ENCODE measurements at regions not wholly inside any gene's neighbourhood (a gene's known extent, or its start where the extent isn't known, plus 50 kb on each side); places are given as distances from the start of the nearest gene placed in this dataset.
"Not testable (repeated sequence)": the region's sequence is repeated elsewhere in the genome, so short reads cannot be mapped to it uniquely, and the experiment has no call there.

- peak; percentile 27 for DNase-seq
These were observed 353.2 kb downstream of the PRR16 start for GRCh38 chr5:120817044-120817985.

DNA sequence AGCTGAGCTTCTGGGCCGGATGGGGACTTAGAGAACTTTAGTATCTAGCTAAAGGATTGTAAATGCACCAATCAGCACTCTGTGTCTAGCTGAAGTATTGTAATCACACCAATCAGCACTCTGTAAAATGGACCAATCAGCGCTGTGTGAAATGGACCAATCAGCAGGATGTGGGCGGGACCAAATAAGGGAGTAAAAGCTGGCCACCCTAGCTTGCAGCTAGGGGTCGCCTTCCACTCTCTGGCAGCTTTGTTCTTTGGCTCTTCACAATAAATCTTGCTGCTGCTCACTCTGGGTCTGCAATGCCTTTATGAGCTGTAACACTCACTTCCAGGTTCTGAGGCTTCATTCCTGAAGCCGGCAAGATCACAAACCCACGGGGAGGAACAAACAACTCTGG is 354.0 kb downstream of the PRR16 start:
- no peak for DNase-seq

DNA sequence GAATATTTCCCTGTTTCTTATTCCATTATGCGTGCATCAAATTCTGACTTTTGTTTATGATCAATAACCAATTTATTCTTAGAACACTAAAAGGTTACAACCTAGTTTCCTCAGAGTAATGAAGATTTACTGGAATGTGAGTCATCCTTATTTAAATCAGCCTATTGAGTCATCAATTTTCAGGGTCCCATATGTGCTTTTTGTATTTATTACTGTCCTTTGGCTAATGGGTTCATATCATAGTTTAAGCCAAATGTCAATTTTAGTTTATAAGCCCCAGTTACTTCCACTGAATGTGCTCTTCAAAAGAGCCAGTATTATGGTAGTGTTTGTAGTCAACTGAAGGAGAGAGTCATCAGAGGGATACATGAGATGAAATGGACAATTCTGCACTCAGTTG is 359.2 kb downstream of the PRR16 start:
- DNase-seq = no peak

- DNase-seq = not testable (repeated sequence)
These were observed 367.5 kb downstream of the PRR16 start for GRCh38 chr5:120831646-120832045.

GRCh38 chr5:120841830-120842229 is 377.7 kb downstream of the PRR16 start:
- no peak for DNase-seq

GRCh38 chr5:120843390-120843980 is 379.4 kb downstream of the PRR16 start:
- no peak for DNase-seq

DNA sequence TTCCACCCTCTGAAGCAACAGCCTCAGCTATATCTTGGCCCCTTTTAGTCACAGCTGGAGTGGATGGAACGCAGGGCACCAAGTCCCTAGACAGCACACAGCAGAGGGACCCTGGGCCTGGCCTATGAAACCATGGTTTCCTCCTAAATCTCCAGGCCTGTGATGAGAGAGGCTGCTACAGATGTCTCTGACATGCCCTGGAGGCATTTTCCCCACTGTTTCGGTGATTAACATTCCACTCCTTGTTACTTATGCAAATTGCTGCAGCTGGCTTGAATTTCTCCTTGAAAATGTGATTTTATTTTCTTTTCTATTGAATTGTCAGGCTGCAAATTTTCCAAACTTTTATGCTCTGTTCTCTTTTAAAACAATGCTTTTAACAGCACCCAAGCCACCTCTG is 384.8 kb downstream of the PRR16 start:
- peak; percentile 16 for DNase-seq

GRCh38 chr5:120852222-120852860 is 388.2 kb downstream of the PRR16 start:
- DNase-seq = no peak

DNA sequence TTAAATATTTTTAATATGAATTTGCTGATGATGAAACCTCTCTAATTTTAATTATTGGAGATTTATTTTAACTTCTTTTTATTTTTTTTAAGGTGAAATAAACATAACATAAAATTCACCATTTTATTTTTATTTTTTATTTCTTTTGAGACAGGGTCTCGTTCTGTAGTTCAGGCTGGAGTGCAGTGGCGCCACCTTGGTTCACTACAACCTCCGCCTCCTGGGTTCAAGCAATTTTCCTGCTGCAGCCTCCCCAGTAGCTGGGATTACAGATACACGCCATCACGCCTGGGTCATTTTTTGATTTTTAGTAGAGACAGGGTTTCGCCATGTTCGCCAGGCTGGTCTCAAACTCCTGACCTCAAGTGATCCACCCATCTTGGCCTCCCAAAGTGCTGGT is 402.9 kb downstream of the PRR16 start:
- DNase-seq = no peak

DNA sequence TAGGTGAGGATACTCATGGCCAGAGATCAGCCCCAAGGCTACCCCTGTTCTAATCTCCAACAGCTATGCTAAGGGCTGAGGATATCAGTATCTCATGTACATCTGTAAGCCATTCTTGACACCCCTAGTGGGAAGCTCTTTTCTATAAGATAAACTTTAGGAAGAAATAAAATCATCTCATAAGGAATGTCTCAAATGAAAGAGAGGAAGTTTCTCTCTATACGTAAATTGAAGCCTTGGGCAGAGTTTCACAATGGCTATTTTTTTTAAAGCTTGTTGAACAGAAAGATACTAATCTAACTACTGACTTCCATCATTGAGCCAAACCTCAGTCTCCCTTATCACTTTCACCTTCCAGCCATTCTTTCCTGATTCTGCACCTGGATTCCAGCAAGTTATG is 405.7 kb downstream of the PRR16 start:
- DNase-seq = no peak

DNA sequence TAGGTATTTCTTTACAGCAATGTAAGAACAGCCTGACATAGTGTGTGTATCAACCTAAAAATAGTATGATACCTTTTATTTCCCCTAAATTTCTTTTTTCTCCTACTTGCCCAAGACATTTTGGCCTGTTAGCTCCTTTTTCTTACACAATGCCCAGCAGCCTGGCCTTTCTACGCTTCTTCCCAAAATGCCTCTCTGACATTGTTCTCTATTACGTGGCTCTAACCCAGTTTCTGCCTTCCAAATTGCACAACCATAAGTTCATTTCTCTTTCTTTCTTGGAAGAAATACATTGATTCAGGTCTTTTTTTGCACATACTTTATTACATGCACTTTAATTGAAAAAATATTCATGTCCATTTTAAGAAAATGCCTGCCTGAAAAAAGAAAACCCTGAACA is 408.2 kb downstream of the PRR16 start:
- DNase-seq = no peak

- DNase-seq = peak; percentile 4
These were observed 409.0 kb downstream of the PRR16 start for GRCh38 chr5:120873083-120873482.

DNA sequence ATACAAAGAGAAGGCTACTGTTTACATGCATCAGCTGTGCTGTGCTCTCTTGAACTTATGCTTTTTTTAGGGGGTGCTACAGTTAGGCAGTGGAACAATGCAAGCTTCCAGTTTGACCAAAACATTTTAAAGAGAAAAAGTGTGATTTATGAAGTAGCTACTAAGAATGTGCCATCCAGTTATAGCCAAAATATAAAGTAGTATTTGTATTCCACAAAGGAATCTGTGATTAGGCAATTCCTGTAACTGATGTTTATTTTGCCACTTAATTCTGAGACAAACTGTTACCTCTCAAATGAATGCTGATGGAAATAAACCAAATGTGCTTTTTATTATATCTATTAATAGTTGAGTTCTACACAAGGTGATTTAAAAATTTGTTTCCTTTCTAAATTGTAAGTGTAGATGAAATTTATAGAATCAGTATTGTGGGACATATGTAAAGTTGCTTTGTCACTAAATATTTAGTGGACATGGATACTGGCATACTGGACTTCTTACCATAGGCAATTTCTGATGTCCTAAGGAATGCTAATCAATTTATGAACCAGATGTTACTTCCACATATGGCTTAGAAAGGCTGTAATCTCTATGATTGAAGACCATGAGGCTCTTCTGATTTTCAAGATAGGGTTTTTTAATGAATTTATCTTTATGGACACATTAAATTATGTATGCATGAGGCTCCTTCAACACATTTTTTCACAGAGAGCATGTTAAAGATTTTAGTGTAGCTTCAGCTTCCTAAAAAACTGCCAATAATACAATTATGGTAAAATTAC is 410.2 kb downstream of the PRR16 start:
- no peak for DNase-seq

DNA sequence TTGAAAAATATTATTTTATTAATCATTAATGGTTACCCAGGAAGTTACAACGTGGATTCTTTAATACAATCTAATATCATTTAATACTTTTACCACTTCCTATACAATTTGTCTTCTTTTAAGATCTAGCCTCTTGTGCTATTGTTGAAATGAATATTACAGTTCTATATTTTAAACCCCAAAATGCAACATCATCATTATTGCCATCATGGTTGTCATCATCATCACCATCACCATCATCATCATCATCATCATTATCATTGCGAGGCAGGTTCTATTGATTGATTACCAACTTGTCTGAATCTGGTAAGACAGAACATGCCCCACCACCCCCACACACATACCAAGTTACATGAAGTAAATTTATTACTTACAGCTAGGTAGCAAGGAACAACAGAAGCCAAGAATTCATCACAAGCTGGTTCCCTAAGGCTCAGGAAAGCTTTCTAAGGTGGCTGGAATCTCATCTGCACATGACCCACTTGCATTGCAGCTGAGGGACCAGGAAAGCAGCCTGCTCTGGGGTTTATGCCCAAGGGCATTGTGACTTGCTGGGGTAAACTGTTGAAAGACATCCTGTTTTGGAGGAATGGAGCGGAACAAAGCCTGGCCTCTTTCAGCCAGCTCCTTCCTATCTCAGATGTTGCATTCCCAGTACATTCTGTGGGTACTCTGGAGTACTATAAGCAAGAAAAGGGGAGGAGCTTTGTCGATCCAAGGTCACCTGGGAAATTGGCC is 418.1 kb downstream of the PRR16 start:
- DNase-seq = no peak

GRCh38 chr5:120886351-120886860 is 422.3 kb downstream of the PRR16 start:
- DNase-seq = no peak

- no peak for DNase-seq
These were observed 431.6 kb downstream of the PRR16 start for GRCh38 chr5:120895660-120896059.

DNA sequence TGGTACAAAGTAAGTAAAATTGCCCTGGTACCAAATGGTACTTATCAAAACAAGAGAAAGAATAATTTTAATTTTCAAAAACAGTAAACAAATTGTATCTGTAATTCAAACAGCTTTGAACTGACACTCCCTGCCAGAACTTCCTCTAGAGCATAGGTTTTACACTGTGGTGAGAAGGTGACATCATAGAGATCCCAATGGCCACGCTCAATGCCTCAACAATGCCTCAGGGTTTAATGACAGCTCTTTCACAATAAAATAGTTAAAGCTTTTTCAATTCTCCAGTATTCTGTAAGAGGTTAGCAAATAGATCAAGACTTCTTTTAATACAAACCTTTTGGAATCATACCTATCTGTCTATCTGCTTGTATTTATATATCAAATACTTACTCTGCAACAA is 437.1 kb downstream of the PRR16 start:
- peak; percentile 4 for DNase-seq

DNA sequence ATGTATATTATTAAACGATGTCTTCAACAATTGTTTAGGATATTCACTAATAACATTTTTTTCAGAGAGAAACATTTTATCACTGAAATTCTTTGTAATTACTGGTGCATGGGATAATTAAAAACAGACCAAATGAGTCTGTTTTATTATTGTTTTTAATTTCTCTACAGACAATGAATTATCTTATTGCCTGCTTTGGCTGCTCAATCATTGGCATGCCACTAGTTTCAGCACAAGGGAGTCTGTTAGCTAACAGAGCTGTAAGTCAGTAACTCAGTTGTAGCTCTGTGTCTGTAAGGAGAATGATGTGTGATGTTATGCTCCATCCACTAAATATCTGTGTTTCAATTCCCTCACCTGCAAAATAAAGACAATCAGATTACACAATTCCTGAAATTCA is 443.9 kb downstream of the PRR16 start:
- DNase-seq = no peak

- no peak for DNase-seq
These were observed 446.5 kb downstream of the PRR16 start for GRCh38 chr5:120910629-120911028.

DNA sequence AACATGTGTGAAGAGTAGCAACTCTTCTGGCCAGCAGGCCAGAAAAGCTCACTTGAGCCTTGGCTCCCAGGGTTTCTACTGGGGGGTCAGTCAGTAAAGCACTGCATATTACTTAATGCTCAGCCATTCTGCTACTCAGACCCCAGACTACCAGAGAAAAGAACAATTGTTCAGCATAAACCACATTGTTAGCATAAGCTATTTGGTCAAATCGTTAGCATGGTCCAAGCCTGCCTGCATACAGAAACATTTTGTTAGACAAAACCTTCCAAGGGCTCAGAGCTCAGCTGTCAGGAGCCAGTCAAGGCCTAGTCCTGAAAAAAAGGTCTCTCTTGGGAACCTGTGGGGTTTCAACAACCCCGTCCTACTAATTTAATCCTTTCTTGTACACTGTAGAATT is 449.3 kb downstream of the PRR16 start:
- no peak for DNase-seq

DNA sequence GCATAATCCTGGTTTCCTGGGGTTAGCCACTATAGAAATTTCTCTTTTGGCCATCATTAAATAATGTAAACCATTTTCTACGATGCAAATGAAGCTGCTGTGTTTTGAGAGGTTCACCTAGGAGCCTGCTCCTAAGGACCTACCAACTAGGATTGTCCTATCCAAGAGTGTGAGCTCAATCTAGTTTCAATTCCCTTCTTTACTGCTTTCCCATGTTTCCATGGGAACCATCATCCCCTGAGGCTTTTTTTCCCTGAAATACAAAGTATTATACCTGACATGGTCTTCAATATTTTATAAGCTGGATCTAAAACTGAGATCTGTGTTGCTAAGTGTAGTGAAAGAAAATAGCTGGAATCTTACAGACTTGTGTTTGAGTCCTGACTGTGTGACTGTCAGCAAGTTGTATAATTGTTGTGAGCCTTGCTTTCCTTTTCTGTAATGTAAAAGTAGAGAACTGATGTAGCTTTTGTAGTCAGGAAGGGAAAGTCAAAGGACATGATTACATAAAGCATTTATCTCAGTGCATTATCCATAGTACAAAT is 453.2 kb downstream of the PRR16 start:
- no peak for DNase-seq

GRCh38 chr5:120919017-120919416 is 454.9 kb downstream of the PRR16 start:
- no peak for DNase-seq

Data from fibroblast of skin of scalp (primary cell).